B cell (primary cell): ENCODE measurements at regions not wholly inside any gene's neighbourhood (a gene's known extent, or its start where the extent isn't known, plus 50 kb on each side); places are given as distances from the start of the nearest gene placed in this dataset.

ENCODE experiments used
- ATAC-seq: fragments of 200-7000 bp; cut with Tn5 transposase; one replicate; pipeline ENCODE4 v1.10.0; 2021; ENCODE audit warnings: low read depth, mild to moderate bottlenecking, moderate number of reproducible peaks, moderate library complexity
- CTCF ChIA-PET: fragments of 350-600 bp; sonication (Branson Sonifier 250); formaldehyde crosslinking; loops from one replicate; lab custom pipeline; 2021; ENCODE audit warnings: antibody characterized with exemption, inconsistent platforms; lab: Charles Lee
- POLR2A ChIA-PET: fragments of 350-600 bp; sonication (Branson Sonifier 250); formaldehyde crosslinking; loops from one replicate; lab custom pipeline; 2021; ENCODE audit warnings: antibody characterized with exemption; lab: Charles Lee
- DNase-seq: peaks from one replicate; pipeline ENCODE4 v3.0.0; 2013
- H2AFZ ChIP-seq: 2 replicates; pipeline ENCODE4 v1.6.1; 2012; ENCODE audit warnings: mild to moderate bottlenecking, low read depth, low read length; ENCODE audit not compliant: insufficient read depth, poor library complexity, severe bottlenecking
- H3K27ac ChIP-seq, 2 donors: 1 replicate in 1 of 2; 2 replicates in 1 of 2; pipeline ENCODE4 v1.5.1; 2012 to 2013; ENCODE audit warnings: low read length in 2 of 2, mild to moderate bottlenecking in 2 of 2, moderate library complexity in 1 of 2
- H3K27me3 ChIP-seq, 4 experiments: fragments of 200-600 bp in 1 of 4; sonication (generic) in 1 of 4; replicated peaks in 1 of 4; 1 replicate in 2 of 4; 2 replicates in 2 of 4; pipeline versions ENCODE4 v1.6.1 to v1.7.0; 2013 to 2016; ENCODE audit warnings: low read length in 3 of 4, mild to moderate bottlenecking in 2 of 4, mixed read lengths in 1 of 4, moderate library complexity in 1 of 4; ENCODE audit not compliant: insufficient read depth in 4 of 4, control insufficient read depth in 3 of 4; ENCODE audit errors: control extremely low read depth in 1 of 4
- H3K36me3 ChIP-seq, 2 experiments: replicated peaks in 1 of 2; 1 replicate in 1 of 2; 2 replicates in 1 of 2; pipeline versions ENCODE4 v1.6.1 to v1.7.1; 2013; ENCODE audit warnings: low read length in 1 of 2; ENCODE audit not compliant: insufficient read depth in 2 of 2, control insufficient read depth in 1 of 2; ENCODE audit errors: control extremely low read depth in 1 of 2, extremely low read depth in 1 of 2
- H3K4me1 ChIP-seq, 2 donors: fragments of 200-600 bp in 1 of 2; sonication (generic) in 1 of 2; 1 replicate in 1 of 2; 2 replicates in 1 of 2; pipeline versions ENCODE4 v1.5.1 to v1.6.1; 2013 to 2017; ENCODE audit warnings: low read length in 2 of 2; ENCODE audit not compliant: control insufficient read depth in 2 of 2, insufficient read depth in 2 of 2
- H3K4me2 ChIP-seq: replicated peaks from 2 replicates; pipeline ENCODE3; 2012; ENCODE audit warnings: mild to moderate bottlenecking, low read depth, low read length; ENCODE audit not compliant: poor library complexity, severe bottlenecking
- H3K4me3 ChIP-seq, 5 experiments: fragments of 200-600 bp in 1 of 5; sonication (generic) in 1 of 5; 1 replicate in 3 of 5; 2 replicates in 2 of 5; pipeline versions ENCODE4 v1.5.1 to v1.7.0; 2011 to 2016; ENCODE audit warnings: low read length in 4 of 5, mild to moderate bottlenecking in 4 of 5, low read depth in 2 of 5, control low read depth in 1 of 5, moderate library complexity in 1 of 5; ENCODE audit not compliant: insufficient read depth in 1 of 5; ENCODE audit errors: control extremely low read depth in 1 of 5, extremely low read depth in 1 of 5
- H3K79me2 ChIP-seq: fragments of 200-600 bp; sonication (generic); one replicate; pipeline ENCODE4 v1.6.0; 2016; ENCODE audit warnings: low read length; ENCODE audit not compliant: control insufficient read depth, insufficient read depth
- H3K9ac ChIP-seq: fragments of 200-600 bp; sonication (generic); 2 replicates; pipeline ENCODE4 v1.6.1; 2017; ENCODE audit warnings: mild to moderate bottlenecking, low read length, moderate library complexity
- H3K9me3 ChIP-seq, 3 donors: one replicate each; pipeline versions ENCODE4 v1.6.1 to v1.7.1; 2013; ENCODE audit warnings: low read length in 2 of 3; ENCODE audit not compliant: control insufficient read depth in 2 of 3, insufficient read depth in 1 of 3; ENCODE audit errors: control extremely low read depth in 1 of 3
- H4K20me1 ChIP-seq: 2 replicates; pipeline ENCODE4 v1.6.0; 2012; ENCODE audit warnings: mild to moderate bottlenecking, low read length; ENCODE audit not compliant: insufficient read depth, control insufficient read depth, poor library complexity, severe bottlenecking
- H3K27ac Mint-ChIP-seq: one replicate; pipeline ENCODE4 v1.8.0; 2021; ENCODE audit warnings: mixed read lengths
- H3K27me3 Mint-ChIP-seq: one replicate; pipeline ENCODE4 v1.8.0; 2021; ENCODE audit warnings: mixed read lengths
- H3K4me1 Mint-ChIP-seq: one replicate; pipeline ENCODE4 v1.8.0; 2021; ENCODE audit warnings: mixed read lengths
- H3K4me3 Mint-ChIP-seq: one replicate; pipeline ENCODE4 v1.8.0; 2021; ENCODE audit warnings: mixed read lengths
- H3K9me3 Mint-ChIP-seq: one replicate; pipeline ENCODE4 v1.8.0; 2022; ENCODE audit warnings: mixed read lengths; ENCODE audit not compliant: insufficient read depth
- EZH2 ChIP-seq: IDR thresholded peaks from 2 replicates; pipeline ENCODE4 v1.6.1; 2012; ENCODE audit warnings: borderline replicate concordance, low read depth, mild to moderate bottlenecking, moderate library complexity, low read length; ENCODE audit not compliant: insufficient read depth, poor library complexity, severe bottlenecking
- WGBS: methylation state at CpG from one replicate; pipeline ENCODE4 v1.1.5; 2013; ENCODE audit warnings: missing lambda C conversion rate; ENCODE audit not compliant: insufficient coverage; 5-methylcytosine and 5-hydroxymethylcytosine counted together
- intact Hi-C: fragments of 100-400 bp; cut with micrococcal nuclease; formaldehyde crosslinking; loops from one replicate; pipeline ENCODE4 v1.10.0; 2022
- TF ChIP-seq, protein P1 (sequence below): fragments of 200-600 bp; IDR thresholded peaks from one replicate; pipeline ENCODE4 v1.8.0; 2022; ENCODE audit warnings: antibody characterized with exemption, mild to moderate bottlenecking

- H3K9me3 Mint-ChIP-seq = peaks cover 2% of the 10 kb centered on the region
- no peaks in the 10 kb centered on the region for H4K20me1 ChIP-seq
- H3K27me3 Mint-ChIP-seq = peaks cover 19% of the 10 kb centered on the region
- no peaks in the 10 kb centered on the region for H3K9me3 ChIP-seq
- H3K27ac ChIP-seq = no peak overlapping the region
- no peaks in the 10 kb centered on the region for H3K4me1 Mint-ChIP-seq
- H3K4me3 ChIP-seq = no peak overlapping the region
- peaks cover 0 to 3% (median 0%) of the 10 kb centered on the region in 4 experiments for H3K27me3 ChIP-seq
- H3K36me3 ChIP-seq = no peaks in the 10 kb centered on the region
- CTCF ChIA-PET = no interaction called here
- intact Hi-C loops = no loop called here
- no peak overlapping the region for H3K9ac ChIP-seq
- DNase-seq (no peak), ATAC-seq (no peak)
- no peak overlapping the region for H3K4me3 Mint-ChIP-seq
- POLR2A ChIA-PET = no interaction called here
- H2AFZ ChIP-seq = no peak overlapping the region
- no peak overlapping the region for H3K27ac Mint-ChIP-seq
- H3K4me1 ChIP-seq = no peaks in the 10 kb centered on the region
- H3K79me2 ChIP-seq = no peaks in the 10 kb centered on the region
- WGBS = no CpG with 5 or more reads among the region's 4 CpGs
- TF ChIP-seq, protein P1, sequence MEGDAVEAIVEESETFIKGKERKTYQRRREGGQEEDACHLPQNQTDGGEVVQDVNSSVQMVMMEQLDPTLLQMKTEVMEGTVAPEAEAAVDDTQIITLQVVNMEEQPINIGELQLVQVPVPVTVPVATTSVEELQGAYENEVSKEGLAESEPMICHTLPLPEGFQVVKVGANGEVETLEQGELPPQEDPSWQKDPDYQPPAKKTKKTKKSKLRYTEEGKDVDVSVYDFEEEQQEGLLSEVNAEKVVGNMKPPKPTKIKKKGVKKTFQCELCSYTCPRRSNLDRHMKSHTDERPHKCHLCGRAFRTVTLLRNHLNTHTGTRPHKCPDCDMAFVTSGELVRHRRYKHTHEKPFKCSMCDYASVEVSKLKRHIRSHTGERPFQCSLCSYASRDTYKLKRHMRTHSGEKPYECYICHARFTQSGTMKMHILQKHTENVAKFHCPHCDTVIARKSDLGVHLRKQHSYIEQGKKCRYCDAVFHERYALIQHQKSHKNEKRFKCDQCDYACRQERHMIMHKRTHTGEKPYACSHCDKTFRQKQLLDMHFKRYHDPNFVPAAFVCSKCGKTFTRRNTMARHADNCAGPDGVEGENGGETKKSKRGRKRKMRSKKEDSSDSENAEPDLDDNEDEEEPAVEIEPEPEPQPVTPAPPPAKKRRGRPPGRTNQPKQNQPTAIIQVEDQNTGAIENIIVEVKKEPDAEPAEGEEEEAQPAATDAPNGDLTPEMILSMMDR = no peak
- TF ChIP-seq EZH2 = no peak
- H3K4me2 ChIP-seq = no peak overlapping the region
Measured at GRCh38 chr10:123331438-123331837, 177.2 kb downstream of the BUB3 start.

- Histone ChIP-seq H4K20me1 (no peaks in the 10 kb centered on the region), H3K9me3 (no peaks in the 10 kb centered on the region), H3K27ac (no peak overlapping the region), H3K27me3 (peaks cover 0 to 4% (median 0%) of the 10 kb centered on the region in 4 experiments), H3K4me2 (no peak overlapping the region), H3K9ac (no peak overlapping the region), H2AFZ (no peak overlapping the region), H3K79me2 (no peaks in the 10 kb centered on the region), H3K4me3 (no peak overlapping the region), H3K36me3 (no peaks in the 10 kb centered on the region), H3K4me1 (no peaks in the 10 kb centered on the region)
- TF ChIP-seq, protein P1 = no peak
- no peak for TF ChIP-seq EZH2
- Mint-ChIP-seq H3K4me3 (no peak overlapping the region), H3K4me1 (no peaks in the 10 kb centered on the region), H3K9me3 (no peaks in the 10 kb centered on the region), H3K27ac (no peak overlapping the region), H3K27me3 (peaks cover 5% of the 10 kb centered on the region)
- intact Hi-C loops = no loop called here
- ATAC-seq (no peak), DNase-seq (no peak)
- CTCF ChIA-PET = no interaction called here
- WGBS = no CpG with 5 or more reads among the region's 1 CpG
- POLR2A ChIA-PET = no interaction called here
Measured at GRCh38 chr10:123346581-123346980, 192.4 kb downstream of the BUB3 start.
